Prostate gland (tissue), 2 donors: ENCODE measurements at regions not wholly inside any gene's neighbourhood (a gene's known extent, or its start where the extent isn't known, plus 50 kb on each side); places are given as distances from the start of the nearest gene placed in this dataset.

ENCODE experiments used
- POLR2A ChIP-seq: fragments of 450-650 bp; IDR thresholded peaks from one replicate; pipeline ENCODE4 v1.6.1; 2016; ENCODE audit warnings: antibody characterized with exemption, mild to moderate bottlenecking
- POLR2AphosphoS5 ChIP-seq: sonication (generic); formaldehyde crosslinking; IDR thresholded peaks from one replicate; pipeline ENCODE4 v1.6.1; 2017; ENCODE audit warnings: antibody characterized with exemption
- TF ChIP-seq, protein P1 (sequence below), 4 experiments: fragments of 200-600 bp in 2 of 4; fragments of 450-650 bp in 2 of 4; sonication (generic) in 2 of 4; IDR thresholded peaks; 1 replicate in 3 of 4; 2 replicates in 1 of 4; pipeline ENCODE4 v1.5.1; 2016 to 2019; ENCODE audit warnings: antibody characterized with exemption in 4 of 4, mild to moderate bottlenecking in 2 of 4, moderate library complexity in 2 of 4

- TF ChIP-seq, protein P1, sequence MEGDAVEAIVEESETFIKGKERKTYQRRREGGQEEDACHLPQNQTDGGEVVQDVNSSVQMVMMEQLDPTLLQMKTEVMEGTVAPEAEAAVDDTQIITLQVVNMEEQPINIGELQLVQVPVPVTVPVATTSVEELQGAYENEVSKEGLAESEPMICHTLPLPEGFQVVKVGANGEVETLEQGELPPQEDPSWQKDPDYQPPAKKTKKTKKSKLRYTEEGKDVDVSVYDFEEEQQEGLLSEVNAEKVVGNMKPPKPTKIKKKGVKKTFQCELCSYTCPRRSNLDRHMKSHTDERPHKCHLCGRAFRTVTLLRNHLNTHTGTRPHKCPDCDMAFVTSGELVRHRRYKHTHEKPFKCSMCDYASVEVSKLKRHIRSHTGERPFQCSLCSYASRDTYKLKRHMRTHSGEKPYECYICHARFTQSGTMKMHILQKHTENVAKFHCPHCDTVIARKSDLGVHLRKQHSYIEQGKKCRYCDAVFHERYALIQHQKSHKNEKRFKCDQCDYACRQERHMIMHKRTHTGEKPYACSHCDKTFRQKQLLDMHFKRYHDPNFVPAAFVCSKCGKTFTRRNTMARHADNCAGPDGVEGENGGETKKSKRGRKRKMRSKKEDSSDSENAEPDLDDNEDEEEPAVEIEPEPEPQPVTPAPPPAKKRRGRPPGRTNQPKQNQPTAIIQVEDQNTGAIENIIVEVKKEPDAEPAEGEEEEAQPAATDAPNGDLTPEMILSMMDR (IDR thresholded peaks at IDR 0.05), result no peak
- TF ChIP-seq POLR2AphosphoS5, result no peak
- no peak for TF ChIP-seq POLR2A
Measured at GRCh38 chr18:75526038-75526437, 98.5 kb upstream of the SMIM21 start.
